ENCODE measurements at regions not wholly inside any gene's neighbourhood (a gene's known extent, or its start where the extent isn't known, plus 50 kb on each side); places are given as distances from the start of the nearest gene placed in this dataset.

GRCh38 chr10:131651674-131652437, 249.0 kb upstream of the PPP2R2D start:
- DNase-seq (ENCODE audit: low read depth) = no peak

- DNase-seq (ENCODE audit: low read depth) = no peak
Observed at GRCh38 chr10:131652438-131653139, 248.2 kb upstream of the PPP2R2D start.

- DNase-seq (ENCODE audit: low read depth) = no peak
Observed at GRCh38 chr10:131653140-131653539, 247.7 kb upstream of the PPP2R2D start.

DNA sequence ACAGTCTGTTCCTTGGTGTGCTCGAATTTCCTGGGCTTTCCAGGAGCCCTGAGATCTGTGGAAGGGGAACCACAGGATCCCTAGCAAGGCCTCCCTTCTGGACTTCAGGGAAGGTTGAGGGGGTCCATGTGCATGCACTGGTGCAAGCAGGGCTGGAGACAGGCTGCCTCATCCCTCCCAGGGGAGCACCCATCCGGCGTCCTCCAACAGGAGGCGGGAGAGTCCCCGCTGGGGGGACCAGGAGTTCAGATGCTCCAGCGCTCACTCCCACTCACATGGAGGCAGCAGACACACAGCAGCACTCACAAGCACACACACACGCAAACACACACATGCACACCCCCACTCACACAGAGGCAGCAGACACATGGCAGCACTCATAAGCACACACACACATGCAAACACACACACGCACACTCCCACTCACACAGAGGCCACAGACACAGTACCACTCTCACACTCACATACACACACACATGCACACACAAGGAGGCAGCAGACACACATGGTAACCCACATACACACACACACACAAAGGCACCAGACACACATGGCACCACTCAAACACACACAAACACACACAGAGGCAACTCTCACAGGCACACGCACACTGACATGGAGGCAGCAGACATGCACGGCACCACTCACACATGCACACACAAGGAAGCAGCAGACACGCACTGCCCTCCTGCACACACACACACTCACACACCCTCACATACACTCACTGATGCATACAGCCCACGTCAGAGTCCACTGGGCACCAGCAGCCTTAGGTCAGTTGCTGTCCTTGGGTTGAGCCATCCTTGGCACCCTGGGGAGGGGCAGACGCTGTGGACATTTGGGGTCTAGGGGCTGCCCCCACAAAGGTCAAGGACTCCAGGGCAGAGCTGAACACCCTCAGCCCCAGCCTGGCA, 247.0 kb upstream of the PPP2R2D start:
- no peak for DNase-seq (ENCODE audit: low read depth)

- DNase-seq (ENCODE audit: low read depth) = no peak
Observed at GRCh38 chr10:131654471-131655087, 246.2 kb upstream of the PPP2R2D start.

DNA sequence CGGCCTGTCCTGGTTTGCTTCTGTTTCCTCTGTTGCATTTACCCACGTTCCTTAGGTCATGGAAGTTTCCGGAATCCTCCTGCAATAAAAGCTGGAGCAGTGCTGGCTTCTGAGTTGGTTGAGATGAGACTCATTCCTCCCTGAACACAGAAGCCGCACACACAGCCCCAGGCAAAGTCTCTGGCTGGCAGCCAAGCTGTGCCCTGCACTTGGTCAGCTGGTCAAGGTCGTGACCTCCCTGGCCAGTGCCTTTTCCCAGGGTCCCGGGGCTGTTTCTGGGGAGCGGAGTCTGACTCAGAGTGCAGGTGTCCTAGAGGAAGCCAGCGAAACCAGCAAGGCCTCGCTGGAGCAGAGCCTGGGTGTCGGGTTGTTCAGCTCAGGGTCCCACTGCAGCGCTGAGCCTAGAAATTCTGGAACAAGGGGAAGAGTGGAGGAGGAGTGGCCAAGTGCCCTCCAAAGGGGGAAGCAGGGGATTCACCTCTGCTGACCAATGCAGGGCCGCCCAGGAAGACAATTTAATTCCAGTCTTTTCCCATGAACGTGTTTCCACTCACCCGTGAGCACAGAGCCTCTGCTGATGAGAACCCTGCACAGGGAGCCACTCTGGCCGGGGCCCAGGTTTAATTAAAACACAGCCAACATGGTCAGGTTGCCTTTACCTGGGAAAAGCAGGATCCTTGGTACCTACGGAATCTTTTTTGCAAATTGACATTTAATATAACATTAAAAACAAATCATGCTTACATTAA, 245.5 kb upstream of the PPP2R2D start:
- no peak for DNase-seq (ENCODE audit: low read depth)

DNA sequence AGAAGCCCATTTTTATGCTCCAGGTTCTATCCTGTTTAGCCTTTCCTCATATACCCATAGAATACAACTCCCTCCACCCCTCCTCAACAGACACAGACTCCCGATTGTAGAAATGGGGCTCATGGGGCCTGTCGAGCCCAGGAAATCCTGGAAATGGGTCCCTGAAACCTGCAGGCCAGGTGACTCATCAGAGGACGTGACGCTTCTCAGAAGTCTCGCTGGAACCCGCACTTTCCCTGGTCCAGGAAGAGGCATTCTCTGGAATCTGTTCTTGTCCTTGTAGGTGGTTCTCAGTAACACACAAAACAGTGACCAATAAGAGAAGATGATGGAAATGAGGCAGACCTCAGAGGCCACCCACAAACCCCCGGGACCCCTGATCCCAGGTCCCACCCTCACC, 244.8 kb upstream of the PPP2R2D start:
- DNase-seq (ENCODE audit: low read depth) = no peak

GRCh38 chr10:131656431-131656841, 244.4 kb upstream of the PPP2R2D start:
- DNase-seq (ENCODE audit: low read depth) = no peak

DNA sequence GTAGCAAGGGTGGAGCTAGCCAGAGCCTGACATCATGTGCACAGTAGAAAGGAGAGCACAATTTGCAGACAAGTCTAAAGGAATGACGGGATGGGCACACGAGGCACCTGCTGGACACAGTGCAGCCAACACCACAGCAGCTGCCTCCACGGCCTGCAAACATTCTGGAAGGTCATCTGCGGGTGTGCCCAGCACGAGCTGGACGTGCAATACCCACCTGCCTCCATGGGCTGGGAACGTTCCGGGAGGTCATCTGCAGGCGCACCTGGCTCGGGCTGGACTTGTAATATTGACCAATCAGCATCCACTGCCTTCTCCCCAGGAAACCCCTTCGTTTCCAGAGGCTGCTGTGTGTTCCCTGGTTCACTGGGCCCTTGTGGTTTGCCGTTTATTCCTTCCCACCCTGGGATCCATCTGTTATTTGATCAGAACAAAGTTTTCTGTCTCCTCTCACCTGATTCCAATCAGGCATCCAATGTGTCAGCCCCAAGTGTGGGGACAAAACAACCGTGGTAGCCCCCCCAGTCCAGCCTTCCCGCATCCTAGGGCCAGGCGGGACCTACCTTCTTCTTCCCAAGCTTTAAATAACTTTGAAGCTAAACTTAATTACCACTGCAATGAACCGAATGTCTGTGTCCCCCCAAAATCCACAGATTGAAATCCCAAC, 243.4 kb upstream of the PPP2R2D start:
- no peak for DNase-seq (ENCODE audit: low read depth)

DNA sequence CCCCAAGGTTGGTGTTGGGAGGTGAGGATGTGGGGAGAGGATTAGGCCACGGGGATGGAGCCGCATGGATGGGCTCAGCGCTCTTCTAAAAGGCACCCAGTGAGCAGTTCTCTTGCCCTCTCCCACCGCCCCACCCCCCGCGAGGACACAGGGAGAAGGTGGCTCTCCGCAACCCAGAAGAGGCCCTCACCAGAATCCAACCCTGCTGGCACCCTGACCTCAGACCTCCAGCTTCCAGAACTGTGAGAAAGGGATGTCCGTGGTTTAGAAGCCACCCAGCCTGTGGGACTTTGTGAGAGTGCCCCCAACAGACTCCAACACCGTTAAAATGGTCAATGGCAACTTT, 242.8 kb upstream of the PPP2R2D start:
- no peak for DNase-seq (ENCODE audit: low read depth)

DNA sequence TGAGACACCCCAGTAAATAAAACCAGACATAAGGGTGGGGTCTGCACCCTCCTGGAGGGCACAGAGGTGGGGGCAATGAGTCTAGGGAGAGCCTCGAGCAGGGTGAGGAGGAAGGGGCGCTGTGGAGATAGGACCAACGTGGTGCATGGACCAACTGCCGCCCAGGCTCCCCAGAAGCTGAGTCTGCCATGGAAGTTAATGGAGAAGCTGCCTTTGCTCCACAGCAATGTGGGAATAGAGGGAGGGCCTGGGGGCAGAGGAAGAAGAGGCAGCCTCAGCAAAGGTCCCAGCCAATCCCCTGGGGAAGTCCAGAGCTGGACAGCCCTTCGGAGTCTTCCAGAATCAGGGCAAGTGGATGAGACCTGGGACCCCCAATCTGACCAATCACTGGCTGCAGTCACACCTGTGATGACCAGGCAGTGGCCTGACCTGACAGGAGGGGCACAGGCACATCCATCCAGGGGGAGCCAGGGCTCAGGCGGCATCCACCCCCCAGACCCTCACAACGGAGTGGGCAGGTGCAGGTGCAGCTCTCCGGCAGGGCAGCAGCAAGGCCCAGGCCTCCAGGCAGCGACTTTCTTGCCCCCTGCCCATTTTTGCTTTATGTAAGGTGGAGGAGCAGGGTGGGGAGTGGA, 242.2 kb upstream of the PPP2R2D start:
- DNase-seq (ENCODE audit: low read depth) = no peak

DNA sequence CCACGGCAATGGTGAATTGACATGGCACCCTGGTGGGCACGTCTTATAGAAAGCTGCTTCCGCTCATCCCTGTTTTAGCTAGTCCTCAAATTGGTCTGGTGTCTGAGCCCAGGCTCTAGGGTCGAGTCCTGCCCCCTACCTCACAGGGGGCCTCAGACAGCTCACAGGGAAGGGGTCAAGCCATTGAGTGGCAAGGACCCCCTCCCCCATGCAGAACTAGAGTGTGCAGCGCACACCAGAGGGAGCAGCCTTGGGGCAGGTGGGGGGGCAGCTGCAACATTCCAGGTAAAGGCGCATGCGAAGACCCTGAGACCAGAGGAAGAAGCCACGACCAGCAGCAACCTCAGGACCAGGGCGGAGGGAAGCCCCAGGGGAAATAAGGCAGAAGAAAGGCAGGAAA, 240.4 kb upstream of the PPP2R2D start:
- no peak for DNase-seq (ENCODE audit: low read depth)

DNA sequence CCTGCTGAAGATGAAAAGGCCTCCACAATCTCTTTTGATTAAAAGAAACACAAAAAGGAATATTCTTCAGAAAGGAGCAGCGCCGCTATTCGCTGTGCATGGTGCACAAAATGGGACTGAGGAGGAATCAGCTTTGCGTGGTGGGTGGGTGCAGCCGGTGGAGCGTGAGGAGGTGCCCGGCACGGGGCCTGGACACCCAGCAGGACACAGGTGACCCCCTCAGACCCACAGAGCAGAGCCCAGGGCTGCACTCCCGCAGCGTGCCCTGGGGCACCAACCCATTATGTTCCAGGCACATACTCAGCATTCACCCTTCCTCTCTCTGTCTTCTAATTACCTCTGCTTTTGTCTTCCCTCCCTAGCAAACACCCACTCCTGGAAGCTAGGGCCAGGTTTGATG, 238.0 kb upstream of the PPP2R2D start:
- no peak for DNase-seq (ENCODE audit: low read depth)

DNA sequence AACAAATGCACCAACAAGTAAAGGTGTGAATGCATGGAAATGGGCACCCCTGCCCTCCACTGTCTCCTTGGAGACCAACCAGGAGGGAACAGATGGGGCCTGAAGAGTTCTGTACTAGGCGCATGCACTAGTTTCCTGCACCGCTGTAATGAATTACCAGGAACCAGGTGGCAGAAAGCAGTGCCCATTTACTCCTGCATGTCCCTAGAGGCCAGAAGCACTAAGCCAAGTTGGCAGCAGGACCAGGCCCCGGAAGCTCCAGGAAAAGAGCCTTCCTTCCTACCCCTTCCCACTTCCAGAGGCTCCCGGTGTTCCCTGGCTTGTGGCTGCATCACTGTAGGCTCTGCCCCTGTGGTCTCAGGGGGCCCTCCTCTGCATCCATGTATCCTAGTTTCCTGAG, 237.5 kb upstream of the PPP2R2D start:
- DNase-seq (ENCODE audit: low read depth) = no peak

- no peak for DNase-seq (ENCODE audit: low read depth)
Observed at GRCh38 chr10:131666091-131666490, 234.7 kb upstream of the PPP2R2D start.

GRCh38 chr10:131667047-131667446, 233.8 kb upstream of the PPP2R2D start:
- no peak for DNase-seq (ENCODE audit: low read depth)

- DNase-seq (ENCODE audit: low read depth) = no peak
Observed at GRCh38 chr10:131667561-131667960, 233.2 kb upstream of the PPP2R2D start.

- DNase-seq (ENCODE audit: low read depth) = no peak
Observed at GRCh38 chr10:131668903-131669302, 231.9 kb upstream of the PPP2R2D start.

- no peak for DNase-seq (ENCODE audit: low read depth)
Observed at GRCh38 chr10:131669838-131670237, 231.0 kb upstream of the PPP2R2D start.

- DNase-seq (ENCODE audit: low read depth) = no peak
Observed at GRCh38 chr10:131670341-131670740, 230.5 kb upstream of the PPP2R2D start.

- no peak for DNase-seq (ENCODE audit: low read depth)
Observed at GRCh38 chr10:131673396-131673795, 227.4 kb upstream of the PPP2R2D start.

Measured in EH (cell line).